Upper lobe of left lung (tissue), 6 donors: ENCODE measurements at regions not wholly inside any gene's neighbourhood (a gene's known extent, or its start where the extent isn't known, plus 50 kb on each side); places are given as distances from the start of the nearest gene placed in this dataset.

Experiments
- ATAC-seq, 2 donors: fragments of 200-7000 bp; cut with Tn5 transposase; one replicate each; pipeline ENCODE4 v1.9.1; 2022; ENCODE audit warnings: mild to moderate bottlenecking in 2 of 2, moderate library complexity in 2 of 2; ENCODE audit not compliant: low FRiP score in 2 of 2
- DNase-seq, 2 donors: peaks; one replicate each; pipeline ENCODE4 v3.0.0-alpha.2; 2019 to 2020
- H3K27ac ChIP-seq, 4 donors: fragments of 200-600 bp; sonication (generic); one replicate each; pipeline ENCODE4 v1.5.1; 2016 to 2019
- H3K27me3 ChIP-seq, 4 donors: fragments of 200-600 bp; sonication (generic); one replicate each; pipeline ENCODE4 v1.5.1; 2017 to 2019
- H3K36me3 ChIP-seq, 4 donors: fragments of 200-600 bp; sonication (generic); one replicate each; pipeline ENCODE4 v1.5.1; 2016 to 2019
- H3K4me1 ChIP-seq, 4 donors: fragments of 200-600 bp; sonication (generic); one replicate each; pipeline ENCODE4 v1.5.1; 2018 to 2019
- H3K4me3 ChIP-seq, 4 donors: fragments of 200-600 bp; sonication (generic); one replicate each; pipeline ENCODE4 v1.5.1; 2017 to 2019; ENCODE audit warnings: mild to moderate bottlenecking in 2 of 4, moderate library complexity in 1 of 4
- H3K9me3 ChIP-seq, 4 donors: fragments of 200-600 bp; sonication (generic); one replicate each; pipeline ENCODE4 v1.5.1; 2018 to 2019
- EP300 ChIP-seq, 4 donors: sonication (generic); formaldehyde crosslinking; IDR thresholded peaks; one replicate each; pipeline ENCODE4 v1.5.1; 2017; ENCODE audit warnings: antibody characterized with exemption in 4 of 4, control low read depth in 2 of 4
- POLR2A ChIP-seq, 4 donors: fragments of 450-650 bp; IDR thresholded peaks; one replicate each; pipeline ENCODE4 v1.5.1; 2016 to 2017; ENCODE audit warnings: antibody characterized with exemption in 4 of 4, mild to moderate bottlenecking in 2 of 4
- POLR2AphosphoS5 ChIP-seq, 2 donors: sonication (generic); formaldehyde crosslinking; IDR thresholded peaks; one replicate each; pipeline ENCODE4 v1.5.1; 2017; ENCODE audit warnings: antibody characterized with exemption in 2 of 2
- WGBS, 2 donors: methylation state at CpG; one replicate each; pipeline ENCODE4 v1.1.5; 2017 to 2018; 5-methylcytosine and 5-hydroxymethylcytosine counted together
- TF ChIP-seq, protein P1 (sequence below), 6 experiments: fragments of 450-650 bp in 4 of 6; fragments of 200-600 bp in 2 of 6; sonication (generic) in 2 of 6; IDR thresholded peaks; one replicate each; pipeline ENCODE4 v1.5.1; 2016 to 2019; ENCODE audit warnings: antibody characterized with exemption in 6 of 6
- donor health status: DM: no; HTN: no; CAD: no; lungs with moderate emphysema.
- donor health status: DM: no; HTN: yes; CAD: no; lungs with severe emphysema.

DNA sequence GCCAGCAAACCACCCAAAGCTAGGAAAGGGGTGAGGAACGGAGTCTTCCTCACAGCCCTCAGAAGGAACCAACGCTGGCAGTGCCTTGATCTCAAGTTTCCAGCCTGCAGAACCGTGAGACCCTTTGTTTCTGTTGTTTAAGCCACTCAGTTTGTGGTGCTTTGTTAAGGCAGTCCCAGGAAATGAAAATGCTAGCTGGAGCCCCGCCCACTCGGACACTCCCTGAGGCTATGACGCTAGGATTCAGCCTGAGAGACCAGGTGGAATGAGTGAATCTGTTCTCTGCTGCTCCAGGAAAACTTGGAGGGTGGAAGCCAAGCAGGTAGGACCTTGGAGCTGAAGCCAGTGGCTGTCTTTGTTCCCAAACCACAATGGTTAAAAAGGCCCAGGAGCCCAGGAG, 196.5 kb upstream of the POU3F1 start:
- TF ChIP-seq, protein P1, sequence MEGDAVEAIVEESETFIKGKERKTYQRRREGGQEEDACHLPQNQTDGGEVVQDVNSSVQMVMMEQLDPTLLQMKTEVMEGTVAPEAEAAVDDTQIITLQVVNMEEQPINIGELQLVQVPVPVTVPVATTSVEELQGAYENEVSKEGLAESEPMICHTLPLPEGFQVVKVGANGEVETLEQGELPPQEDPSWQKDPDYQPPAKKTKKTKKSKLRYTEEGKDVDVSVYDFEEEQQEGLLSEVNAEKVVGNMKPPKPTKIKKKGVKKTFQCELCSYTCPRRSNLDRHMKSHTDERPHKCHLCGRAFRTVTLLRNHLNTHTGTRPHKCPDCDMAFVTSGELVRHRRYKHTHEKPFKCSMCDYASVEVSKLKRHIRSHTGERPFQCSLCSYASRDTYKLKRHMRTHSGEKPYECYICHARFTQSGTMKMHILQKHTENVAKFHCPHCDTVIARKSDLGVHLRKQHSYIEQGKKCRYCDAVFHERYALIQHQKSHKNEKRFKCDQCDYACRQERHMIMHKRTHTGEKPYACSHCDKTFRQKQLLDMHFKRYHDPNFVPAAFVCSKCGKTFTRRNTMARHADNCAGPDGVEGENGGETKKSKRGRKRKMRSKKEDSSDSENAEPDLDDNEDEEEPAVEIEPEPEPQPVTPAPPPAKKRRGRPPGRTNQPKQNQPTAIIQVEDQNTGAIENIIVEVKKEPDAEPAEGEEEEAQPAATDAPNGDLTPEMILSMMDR (IDR thresholded peaks at IDR 0.05): no peak
- 71 to 73% methylated on average over 5 to 6 of the region's 6 CpGs for WGBS, 2 donors
- DNase-seq (no peak), ATAC-seq (no peak)
- H3K27ac ChIP-seq: no peak overlapping the region
- peaks cover 0 to 10% (median 2%) of the 10 kb centered on the region in 4 donors for H3K4me1 ChIP-seq
- no peaks in the 10 kb centered on the region for H3K36me3 ChIP-seq
- H3K27me3 ChIP-seq: no peaks in the 10 kb centered on the region
- H3K9me3 ChIP-seq: no peaks in the 10 kb centered on the region
- H3K4me3 ChIP-seq: no peak overlapping the region

DNA sequence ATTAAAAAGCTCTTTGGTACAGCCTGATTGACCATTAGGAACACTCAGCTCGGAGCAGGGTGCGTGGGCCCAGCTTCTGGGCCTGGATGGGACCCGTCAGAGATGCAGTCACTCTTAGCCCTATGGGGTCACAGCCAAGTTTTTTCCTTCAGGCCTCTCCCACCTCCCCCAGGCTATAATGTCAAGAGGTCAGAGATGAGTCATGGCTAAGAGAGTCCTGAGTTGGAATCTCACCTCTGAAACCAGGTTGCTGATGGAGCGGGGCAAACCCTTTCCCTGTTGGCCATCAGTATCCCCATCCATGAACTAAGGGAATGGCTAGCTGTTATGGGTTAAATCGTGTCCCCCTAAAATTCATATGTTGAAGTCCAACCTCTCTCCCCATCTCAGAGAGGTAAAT, 195.9 kb upstream of the POU3F1 start:
- no peaks in the 10 kb centered on the region for H3K9me3 ChIP-seq
- DNase-seq: no peak
- H3K4me1 ChIP-seq: peaks cover 0 to 7% (median 2%) of the 10 kb centered on the region in 4 donors
- H3K4me3 ChIP-seq: no peak overlapping the region
- 98 to 100% methylated on average over 5 of the region's 5 CpGs for WGBS, 2 donors
- no peaks in the 10 kb centered on the region for H3K36me3 ChIP-seq
- no peaks in the 10 kb centered on the region for H3K27me3 ChIP-seq
- no peak for TF ChIP-seq POLR2AphosphoS5 (IDR thresholded peaks at IDR 0.05)
- TF ChIP-seq, protein P1 (IDR thresholded peaks at IDR 0.05): no peak
- no peak for TF ChIP-seq POLR2A (IDR thresholded peaks at IDR 0.05)
- TF ChIP-seq EP300 (IDR thresholded peaks at IDR 0.05): no peak
- ATAC-seq: no peak
- no peak overlapping the region for H3K27ac ChIP-seq

DNA sequence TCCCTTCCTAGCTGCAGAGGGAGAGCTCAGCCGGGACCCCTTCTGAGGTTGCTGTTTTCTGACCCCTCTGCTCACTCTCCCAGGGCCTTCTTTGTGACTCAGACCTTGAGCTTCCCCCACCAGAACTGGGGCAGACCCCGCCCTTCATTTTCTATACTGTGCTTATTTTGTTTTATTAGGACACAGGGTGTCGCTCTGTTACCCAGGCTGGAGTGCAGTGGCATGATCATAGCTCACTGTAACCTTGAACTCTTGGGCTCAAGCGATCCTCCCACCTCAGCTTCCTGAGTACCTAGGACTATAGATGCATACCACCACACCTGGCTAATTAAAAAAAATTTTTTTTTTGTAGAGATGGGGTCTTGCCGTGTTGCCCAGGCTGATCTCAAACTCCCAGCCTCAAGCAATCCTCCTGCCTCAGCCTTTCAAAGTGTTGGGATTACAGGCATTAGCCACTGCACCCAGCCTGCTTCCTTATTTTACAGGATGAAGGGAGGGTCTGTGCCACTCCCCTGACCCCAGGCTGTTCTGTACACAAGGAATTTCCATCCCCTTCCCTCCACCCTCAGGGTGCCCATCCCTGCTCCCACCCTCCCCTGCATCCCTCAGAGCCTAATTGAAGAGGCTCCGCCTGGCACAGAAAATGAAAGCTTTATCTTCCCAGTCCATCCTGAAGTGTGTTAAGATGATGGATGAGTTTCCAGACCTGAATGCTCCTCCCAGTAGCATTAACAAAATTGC, 195.2 kb upstream of the POU3F1 start:
- no peak for DNase-seq
- WGBS, 2 donors: 86 to 92% methylated on average over 6 of the region's 6 CpGs
- Histone ChIP-seq H3K9me3 (no peaks in the 10 kb centered on the region), H3K4me3 (no peak overlapping the region), H3K27me3 (no peaks in the 10 kb centered on the region), H3K36me3 (no peaks in the 10 kb centered on the region), H3K27ac (no peak overlapping the region), H3K4me1 (peaks cover 0 to under 1% (median 0%) of the 10 kb centered on the region in 4 donors)
- TF ChIP-seq EP300 (IDR thresholded peaks at IDR 0.05) (no peak), POLR2AphosphoS5 (IDR thresholded peaks at IDR 0.05) (no peak), POLR2A (IDR thresholded peaks at IDR 0.05) (no peak)
- TF ChIP-seq, protein P1 (IDR thresholded peaks at IDR 0.05): no peak
- ATAC-seq: no peak

DNA sequence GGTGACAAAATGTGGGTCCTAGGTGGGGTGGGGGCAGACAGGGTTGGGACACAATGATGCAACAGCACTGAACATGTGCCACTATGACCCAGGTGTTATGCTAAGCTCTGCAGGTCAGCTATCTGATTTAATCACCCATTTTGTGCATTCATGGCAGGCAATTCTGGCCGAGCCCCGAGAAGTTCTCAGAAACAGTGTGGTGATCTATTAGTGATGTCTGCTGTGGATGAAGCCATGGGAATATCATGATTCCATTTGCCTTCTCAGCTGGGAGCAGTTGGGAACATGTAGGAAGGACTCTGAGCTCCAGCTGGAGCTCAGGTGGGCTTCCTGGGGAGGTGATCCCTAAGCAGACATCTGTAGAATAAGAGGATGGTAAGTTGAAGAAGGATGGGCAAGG, 194.0 kb upstream of the POU3F1 start:
- Histone ChIP-seq H3K9me3 (no peaks in the 10 kb centered on the region), H3K27me3 (no peaks in the 10 kb centered on the region), H3K4me3 (no peak overlapping the region), H3K36me3 (no peaks in the 10 kb centered on the region), H3K4me1 (peaks cover 0 to 6% (median 0%) of the 10 kb centered on the region in 4 donors), H3K27ac (no peak overlapping the region)
- no peak for TF ChIP-seq POLR2A (IDR thresholded peaks at IDR 0.05)
- no peak for TF ChIP-seq POLR2AphosphoS5 (IDR thresholded peaks at IDR 0.05)
- TF ChIP-seq, protein P1 (IDR thresholded peaks at IDR 0.05): no peak
- TF ChIP-seq EP300 (IDR thresholded peaks at IDR 0.05): no peak
- ATAC-seq: no peak
- no peak for DNase-seq
- 97 to 100% methylated on average over 2 of the region's 2 CpGs for WGBS, 2 donors

DNA sequence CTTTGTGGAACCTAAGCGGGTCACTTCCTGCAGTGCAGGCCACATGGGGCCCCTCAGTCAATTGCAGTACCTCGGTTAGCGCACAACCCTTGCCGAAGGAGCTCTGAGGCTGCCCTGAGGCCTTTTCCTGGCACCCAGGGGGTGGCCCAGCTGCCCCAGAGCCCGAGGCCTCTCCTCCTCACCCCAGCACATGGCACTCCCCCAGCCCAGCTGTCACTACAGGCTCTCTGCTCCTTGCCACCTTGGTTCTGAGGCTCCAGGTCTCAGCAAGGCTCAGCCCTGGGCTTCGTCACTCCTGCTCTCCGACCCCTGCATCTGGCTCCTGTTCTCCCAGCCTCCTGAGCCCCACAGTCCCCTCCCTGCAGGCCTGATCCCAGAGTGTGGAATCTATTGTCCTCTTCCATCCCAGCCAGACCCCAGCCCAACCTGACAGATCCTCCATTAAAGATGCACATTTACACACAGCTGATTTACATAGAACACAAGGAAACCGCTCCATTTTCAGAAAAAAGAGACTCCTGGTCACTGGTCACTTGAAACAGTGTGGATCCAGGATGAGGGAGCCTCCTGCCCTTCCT, 192.8 kb upstream of the POU3F1 start:
- no peak for ATAC-seq
- H3K9me3 ChIP-seq: no peaks in the 10 kb centered on the region
- H3K36me3 ChIP-seq: no peaks in the 10 kb centered on the region
- H3K27ac ChIP-seq: no peak overlapping the region
- TF ChIP-seq POLR2AphosphoS5 (IDR thresholded peaks at IDR 0.05) (no peak), EP300 (IDR thresholded peaks at IDR 0.05) (no peak), POLR2A (IDR thresholded peaks at IDR 0.05) (no peak)
- TF ChIP-seq, protein P1 (IDR thresholded peaks at IDR 0.05): no peak
- H3K27me3 ChIP-seq: no peaks in the 10 kb centered on the region
- peaks cover 0 to 6% (median 0%) of the 10 kb centered on the region in 4 donors for H3K4me1 ChIP-seq
- H3K4me3 ChIP-seq: no peak overlapping the region
- DNase-seq: peak in 1 of 2 donors; percentile 45
- 86 to 100% methylated on average over 4 to 8 of the region's 8 CpGs for WGBS, 2 donors
